HUES6 (cell line): ENCODE measurements at regions not wholly inside any gene's neighbourhood (a gene's known extent, or its start where the extent isn't known, plus 50 kb on each side); places are given as distances from the start of the nearest gene placed in this dataset.

Source experiments
- H3K27ac ChIP-seq: 2 replicates; pipeline ENCODE4 v1.7.0; 2013; ENCODE audit warnings: low read depth, mild to moderate bottlenecking, low read length, inconsistent platforms
- H3K27me3 ChIP-seq: 2 replicates; pipeline ENCODE4 v1.6.1; 2013; ENCODE audit warnings: low read length; ENCODE audit not compliant: control insufficient read depth, insufficient read depth
- H3K36me3 ChIP-seq: 2 replicates; pipeline ENCODE4 v1.6.1; 2013; ENCODE audit warnings: low read length; ENCODE audit not compliant: control insufficient read depth, insufficient read depth
- H3K4me1 ChIP-seq: 2 replicates; pipeline ENCODE4 v1.6.1; 2013; ENCODE audit warnings: low read length; ENCODE audit not compliant: control insufficient read depth, insufficient read depth
- H3K4me3 ChIP-seq: 2 replicates; pipeline ENCODE4 v1.5.1; 2013; ENCODE audit warnings: low read depth, low read length
- H3K9ac ChIP-seq: one replicate; pipeline ENCODE4 v1.6.1; 2013; ENCODE audit warnings: mild to moderate bottlenecking, low read length
- H3K9me3 ChIP-seq: 2 replicates; pipeline ENCODE4 v1.6.1; 2013; ENCODE audit warnings: low read depth, low read length; ENCODE audit not compliant: control insufficient read depth, insufficient read depth

DNA sequence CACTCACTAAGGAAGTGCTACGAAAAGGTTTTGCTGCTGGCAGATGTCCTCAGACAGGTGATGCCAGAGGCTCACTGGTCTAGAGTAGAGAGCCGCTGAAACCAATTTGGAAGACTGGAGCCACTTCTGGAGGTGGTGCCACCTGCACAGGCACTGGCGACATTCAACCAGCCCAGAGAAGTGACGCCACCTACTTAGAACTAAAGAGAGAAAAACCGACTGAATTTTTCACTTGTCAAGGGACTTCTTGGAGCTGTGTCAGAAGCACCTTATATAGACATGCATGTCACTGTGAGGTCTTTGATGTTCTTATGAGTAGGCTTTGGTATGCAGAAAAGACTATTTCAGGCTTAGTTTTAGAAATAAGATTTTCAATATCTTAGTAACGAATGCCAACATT lies 71.4 kb downstream of the BOD1L2 start:
- Histone ChIP-seq H3K4me1 (peaks cover 15% of the 10 kb centered on the region), H3K9ac (no peak overlapping the region), H3K9me3 (peaks cover 4% of the 10 kb centered on the region), H3K27me3 (no peaks in the 10 kb centered on the region), H3K36me3 (no peaks in the 10 kb centered on the region), H3K4me3 (no peak overlapping the region), H3K27ac (no peak overlapping the region)

DNA sequence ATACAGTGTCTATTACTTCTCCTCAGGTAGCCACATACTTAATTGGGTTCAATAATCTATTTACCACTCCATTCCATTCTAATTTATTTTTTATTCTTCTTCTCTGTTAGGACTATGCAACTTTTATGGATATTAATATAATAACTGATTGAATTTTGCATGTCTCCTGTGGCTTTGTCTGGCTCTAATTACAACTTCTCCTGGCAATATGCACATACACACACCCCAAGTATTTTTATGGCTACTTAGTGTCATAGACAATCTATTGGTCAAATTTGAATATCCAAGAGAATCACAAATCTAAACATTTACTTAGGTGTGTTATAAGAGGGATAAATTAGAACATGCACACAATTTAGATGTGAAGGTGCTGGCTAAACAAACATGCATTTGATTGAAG lies 73.1 kb downstream of the BOD1L2 start:
- H3K9ac ChIP-seq, result no peak overlapping the region
- H3K27ac ChIP-seq, result no peak overlapping the region
- H3K4me1 ChIP-seq, result peaks cover 15% of the 10 kb centered on the region
- H3K4me3 ChIP-seq, result no peak overlapping the region
- H3K36me3 ChIP-seq, result no peaks in the 10 kb centered on the region
- H3K27me3 ChIP-seq, result no peaks in the 10 kb centered on the region
- H3K9me3 ChIP-seq, result no peaks in the 10 kb centered on the region

DNA sequence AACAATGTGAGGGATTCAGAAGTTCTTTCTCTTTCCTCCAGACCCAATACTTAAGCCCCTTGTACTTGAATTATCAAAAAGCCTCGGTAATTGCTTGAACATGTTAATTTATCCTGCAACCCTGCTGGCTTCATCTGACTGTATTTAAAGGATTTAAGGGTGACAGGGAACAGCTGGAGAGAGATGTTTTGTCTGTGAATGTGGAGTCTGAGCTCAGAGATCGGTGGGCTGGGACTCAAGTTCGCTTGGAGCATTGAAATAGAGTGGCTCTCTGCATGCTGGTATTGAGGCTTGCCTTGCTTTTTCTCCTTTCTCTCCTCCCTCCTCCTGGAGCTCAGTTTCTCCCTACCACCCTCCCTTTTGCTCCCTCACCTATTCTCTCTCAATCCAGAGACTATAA lies 73.6 kb downstream of the BOD1L2 start:
- H3K9me3 ChIP-seq, result no peaks in the 10 kb centered on the region
- H3K4me3 ChIP-seq, result no peak overlapping the region
- H3K4me1 ChIP-seq, result peaks cover 15% of the 10 kb centered on the region
- no peak overlapping the region for H3K27ac ChIP-seq
- no peaks in the 10 kb centered on the region for H3K27me3 ChIP-seq
- H3K9ac ChIP-seq, result no peak overlapping the region
- no peaks in the 10 kb centered on the region for H3K36me3 ChIP-seq

DNA sequence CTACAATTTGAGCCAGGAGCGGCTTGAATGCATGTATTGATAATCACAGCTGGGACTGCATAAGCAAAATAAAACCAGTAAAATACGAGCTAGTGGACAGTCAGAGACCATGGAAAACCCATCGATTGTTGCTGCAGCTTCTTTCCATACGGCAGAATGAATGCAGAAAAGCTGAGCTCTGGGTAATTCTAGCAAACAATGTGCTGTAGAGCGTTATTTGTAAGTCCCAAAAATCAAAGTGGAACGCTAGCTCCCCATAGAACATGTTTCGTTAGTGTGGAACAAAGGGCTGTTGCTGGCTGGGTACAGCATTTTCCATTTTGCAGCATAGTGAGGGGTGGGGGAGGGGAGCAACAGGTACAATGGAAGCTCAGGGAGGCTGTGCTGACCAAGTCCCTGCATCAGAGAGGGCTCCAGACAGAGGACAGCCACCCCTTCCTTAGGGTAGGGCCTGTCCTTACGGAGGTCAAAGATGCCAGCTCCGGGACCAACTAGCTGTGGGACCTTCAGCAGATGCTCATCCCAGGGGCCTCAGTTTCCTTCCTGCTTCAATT lies 74.1 kb downstream of the BOD1L2 start:
- H3K4me3 ChIP-seq, result no peak overlapping the region
- H3K4me1 ChIP-seq, result peaks cover 15% of the 10 kb centered on the region
- no peak overlapping the region for H3K27ac ChIP-seq
- no peaks in the 10 kb centered on the region for H3K27me3 ChIP-seq
- no peaks in the 10 kb centered on the region for H3K9me3 ChIP-seq
- H3K36me3 ChIP-seq, result no peaks in the 10 kb centered on the region
- no peak overlapping the region for H3K9ac ChIP-seq

DNA sequence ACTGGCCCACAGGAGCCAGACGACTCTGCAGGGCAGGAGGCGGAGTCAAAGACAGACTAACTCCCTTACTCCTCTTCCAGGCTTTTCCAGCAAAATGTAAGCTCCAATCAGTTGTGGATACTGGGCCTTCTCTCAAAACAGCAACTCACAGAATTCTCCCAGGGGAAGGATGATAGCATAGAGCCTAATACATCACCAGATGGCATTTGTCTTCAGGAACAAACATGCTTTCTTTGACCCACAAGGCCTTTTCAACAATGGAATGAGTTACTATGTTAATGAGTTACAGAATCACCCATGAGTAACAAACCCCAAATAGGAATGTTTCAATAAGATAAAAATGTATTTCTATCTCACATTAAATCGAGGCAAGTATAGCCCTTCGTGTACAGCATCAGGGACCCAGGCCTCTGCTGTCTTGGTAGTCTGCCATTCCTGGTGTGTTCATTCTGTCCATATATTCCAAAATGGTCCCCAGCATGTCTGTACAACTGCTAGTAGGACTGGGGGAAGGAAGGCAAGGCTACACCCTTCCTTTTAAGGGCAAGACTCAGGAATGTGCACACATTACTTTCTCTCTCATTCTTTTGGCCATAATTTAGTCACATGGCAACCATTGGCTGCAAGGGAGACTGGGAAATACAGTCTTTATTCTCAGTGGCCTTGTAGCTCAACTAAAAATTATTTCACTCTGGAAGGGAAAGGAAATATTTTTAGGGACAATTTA lies 76.4 kb downstream of the BOD1L2 start:
- no peak overlapping the region for H3K9ac ChIP-seq
- no peaks in the 10 kb centered on the region for H3K36me3 ChIP-seq
- H3K27ac ChIP-seq, result no peak overlapping the region
- H3K27me3 ChIP-seq, result no peaks in the 10 kb centered on the region
- no peak overlapping the region for H3K4me3 ChIP-seq
- no peaks in the 10 kb centered on the region for H3K9me3 ChIP-seq
- H3K4me1 ChIP-seq, result peaks cover 15% of the 10 kb centered on the region

DNA sequence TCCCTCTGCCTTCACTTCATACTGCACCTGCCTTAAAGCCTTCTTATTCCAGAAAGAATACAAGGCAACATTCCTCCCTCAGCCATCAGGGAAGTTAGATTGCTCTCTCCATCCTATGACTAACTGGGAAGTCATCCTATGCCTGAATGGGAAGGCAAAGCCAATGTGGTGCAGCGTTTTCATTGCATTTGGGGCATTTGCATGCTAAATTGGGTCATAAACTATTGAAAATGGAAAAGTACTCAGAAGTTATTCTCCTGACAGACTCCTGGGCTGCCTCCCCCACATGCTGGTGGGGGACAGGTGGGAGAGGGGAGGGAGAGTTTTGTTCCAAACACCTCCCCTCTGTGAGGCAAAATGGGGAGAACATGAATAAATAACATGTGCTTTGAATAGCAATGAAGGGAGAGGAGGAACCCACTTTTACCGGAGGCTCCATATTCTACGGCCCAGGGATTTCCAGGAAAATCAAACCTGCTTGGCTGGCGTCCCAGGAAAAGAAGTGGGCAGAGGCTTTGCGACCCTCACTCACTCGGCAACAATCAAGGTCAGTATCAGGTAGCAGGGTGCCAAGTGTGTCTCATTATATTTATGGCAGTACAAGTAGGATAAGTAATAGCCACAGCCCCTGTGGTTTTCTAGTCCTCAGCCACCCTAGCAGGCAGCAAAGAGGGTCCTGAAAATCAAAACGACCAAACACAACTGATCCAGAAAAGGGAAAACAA lies 84.1 kb downstream of the BOD1L2 start:
- Histone ChIP-seq H3K36me3 (no peaks in the 10 kb centered on the region), H3K9me3 (no peaks in the 10 kb centered on the region), H3K27me3 (no peaks in the 10 kb centered on the region), H3K9ac (no peak overlapping the region), H3K27ac (no peak overlapping the region), H3K4me3 (no peak overlapping the region), H3K4me1 (peaks cover 9% of the 10 kb centered on the region)

DNA sequence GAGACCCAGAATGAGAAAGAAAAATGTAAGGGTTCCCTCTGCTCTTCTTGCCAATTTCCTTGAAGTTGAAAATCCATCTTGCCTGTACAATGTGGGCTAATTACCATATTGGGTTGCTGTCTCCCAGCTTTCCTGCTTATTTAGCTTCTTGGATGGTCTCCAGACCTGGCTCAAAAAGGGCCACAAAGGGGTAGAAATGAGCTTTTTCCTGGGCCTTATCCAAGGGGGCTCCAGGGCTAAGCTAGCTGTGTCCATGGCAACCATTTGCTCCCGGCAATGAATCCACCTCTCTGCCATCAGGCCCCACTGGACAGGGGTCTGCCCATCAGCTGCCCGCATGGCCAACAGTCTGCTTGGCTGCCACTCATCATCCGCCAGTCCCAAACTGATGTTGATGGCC lies 85.0 kb downstream of the BOD1L2 start:
- H3K27me3 ChIP-seq, result no peaks in the 10 kb centered on the region
- peaks cover 9% of the 10 kb centered on the region for H3K4me1 ChIP-seq
- H3K36me3 ChIP-seq, result no peaks in the 10 kb centered on the region
- no peaks in the 10 kb centered on the region for H3K9me3 ChIP-seq
- H3K27ac ChIP-seq, result no peak overlapping the region
- H3K9ac ChIP-seq, result no peak overlapping the region
- no peak overlapping the region for H3K4me3 ChIP-seq

DNA sequence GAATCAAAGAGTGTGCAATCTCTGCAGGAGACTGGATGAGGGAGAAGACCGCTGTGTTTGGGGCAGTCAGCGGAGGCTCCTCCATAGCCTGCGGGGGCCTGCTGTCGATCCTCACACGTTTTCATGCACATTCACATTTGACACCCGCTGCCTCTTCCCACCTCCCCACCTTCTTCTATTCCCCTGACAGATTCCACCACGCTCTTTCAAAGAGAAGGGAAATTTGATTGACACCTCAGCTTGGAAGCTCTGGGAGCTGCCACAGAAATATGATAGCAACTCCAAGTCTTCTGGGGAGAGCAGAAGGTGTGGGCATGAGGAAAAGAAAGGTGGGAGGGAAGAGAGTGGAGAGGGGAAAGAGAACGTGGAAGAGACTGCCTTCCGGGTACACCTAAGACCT lies 87.5 kb downstream of the BOD1L2 start:
- H3K27ac ChIP-seq, result no peak overlapping the region
- no peak overlapping the region for H3K4me3 ChIP-seq
- peaks cover 9% of the 10 kb centered on the region for H3K4me1 ChIP-seq
- H3K36me3 ChIP-seq, result no peaks in the 10 kb centered on the region
- H3K9me3 ChIP-seq, result no peaks in the 10 kb centered on the region
- H3K27me3 ChIP-seq, result no peaks in the 10 kb centered on the region
- H3K9ac ChIP-seq, result no peak overlapping the region

DNA sequence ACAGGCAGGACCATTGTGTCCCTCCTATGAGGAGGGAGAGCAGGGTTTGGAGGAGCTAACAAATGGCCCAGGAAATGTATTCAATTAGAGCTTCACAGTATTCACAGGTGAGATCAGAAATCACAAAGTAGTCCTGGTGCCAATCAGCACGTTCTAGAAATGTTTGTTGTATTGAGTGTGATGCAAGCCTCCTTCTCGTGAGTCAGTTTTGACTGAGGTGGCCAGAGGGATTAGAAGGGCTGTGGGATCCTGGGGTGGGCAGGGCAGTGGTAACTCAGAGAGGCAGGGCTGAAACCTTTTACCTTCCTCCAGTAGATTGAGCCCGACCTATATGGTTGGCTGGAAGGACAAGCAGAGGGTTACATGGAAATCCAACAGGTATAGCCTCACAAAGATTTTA lies 95.0 kb downstream of the BOD1L2 start:
- Histone ChIP-seq H3K9ac (no peak overlapping the region), H3K4me1 (no peaks in the 10 kb centered on the region), H3K36me3 (no peaks in the 10 kb centered on the region), H3K4me3 (no peak overlapping the region), H3K9me3 (no peaks in the 10 kb centered on the region), H3K27ac (no peak overlapping the region), H3K27me3 (no peaks in the 10 kb centered on the region)

DNA sequence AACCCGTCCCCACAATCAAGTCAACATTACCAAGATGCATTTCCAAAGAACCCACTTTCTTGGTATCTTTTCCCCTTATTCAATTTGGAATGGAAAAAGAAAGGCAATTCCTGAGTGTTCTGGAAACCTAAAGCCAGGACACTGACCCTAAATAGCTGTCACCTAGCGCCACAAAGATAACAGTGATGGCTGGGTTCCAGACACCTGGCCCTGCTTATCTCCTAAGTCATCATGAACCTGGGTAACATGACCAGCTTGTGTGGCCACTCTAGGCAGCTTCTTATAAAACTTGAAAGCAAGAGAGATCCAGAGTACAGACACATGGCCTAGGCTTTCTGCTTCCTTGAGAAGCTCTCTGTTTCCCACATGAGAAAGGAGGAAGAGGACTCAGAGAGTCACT lies 95.4 kb downstream of the BOD1L2 start:
- Histone ChIP-seq H3K9ac (no peak overlapping the region), H3K27ac (no peak overlapping the region), H3K36me3 (no peaks in the 10 kb centered on the region), H3K4me1 (no peaks in the 10 kb centered on the region), H3K9me3 (no peaks in the 10 kb centered on the region), H3K4me3 (no peak overlapping the region), H3K27me3 (no peaks in the 10 kb centered on the region)

DNA sequence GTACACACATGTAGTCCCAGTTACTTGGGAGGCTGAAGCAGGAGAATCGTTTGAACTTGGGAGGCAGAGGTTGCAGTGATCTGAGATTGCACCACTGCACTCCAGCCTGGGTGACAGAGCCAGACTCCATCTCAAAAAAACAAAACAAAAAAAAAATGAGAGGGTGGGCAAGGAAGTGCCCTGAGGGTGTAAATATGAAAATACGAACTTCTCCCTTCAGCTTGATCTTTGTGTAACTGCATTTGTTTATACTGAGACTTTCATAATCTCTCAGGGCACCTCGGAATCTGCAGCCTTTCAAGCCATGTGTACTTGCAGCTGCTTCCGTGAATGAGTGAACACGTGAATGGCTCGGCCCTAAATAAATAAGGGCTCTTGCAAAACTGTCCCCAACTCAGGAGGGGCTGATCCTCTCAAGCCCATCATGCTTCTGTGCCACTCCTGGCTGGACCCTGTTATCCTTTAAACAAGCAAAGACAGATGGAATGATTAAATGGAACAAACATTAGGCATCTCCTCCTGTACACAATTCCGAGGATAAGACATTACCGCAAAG lies 96.8 kb downstream of the BOD1L2 start:
- Histone ChIP-seq H3K4me3 (no peak overlapping the region), H3K4me1 (no peaks in the 10 kb centered on the region), H3K9me3 (no peaks in the 10 kb centered on the region), H3K9ac (no peak overlapping the region), H3K27ac (no peak overlapping the region), H3K27me3 (no peaks in the 10 kb centered on the region), H3K36me3 (no peaks in the 10 kb centered on the region)
